ENCODE measurements at regions not wholly inside any gene's neighbourhood (a gene's known extent, or its start where the extent isn't known, plus 50 kb on each side); places are given as distances from the start of the nearest gene placed in this dataset.

DNA sequence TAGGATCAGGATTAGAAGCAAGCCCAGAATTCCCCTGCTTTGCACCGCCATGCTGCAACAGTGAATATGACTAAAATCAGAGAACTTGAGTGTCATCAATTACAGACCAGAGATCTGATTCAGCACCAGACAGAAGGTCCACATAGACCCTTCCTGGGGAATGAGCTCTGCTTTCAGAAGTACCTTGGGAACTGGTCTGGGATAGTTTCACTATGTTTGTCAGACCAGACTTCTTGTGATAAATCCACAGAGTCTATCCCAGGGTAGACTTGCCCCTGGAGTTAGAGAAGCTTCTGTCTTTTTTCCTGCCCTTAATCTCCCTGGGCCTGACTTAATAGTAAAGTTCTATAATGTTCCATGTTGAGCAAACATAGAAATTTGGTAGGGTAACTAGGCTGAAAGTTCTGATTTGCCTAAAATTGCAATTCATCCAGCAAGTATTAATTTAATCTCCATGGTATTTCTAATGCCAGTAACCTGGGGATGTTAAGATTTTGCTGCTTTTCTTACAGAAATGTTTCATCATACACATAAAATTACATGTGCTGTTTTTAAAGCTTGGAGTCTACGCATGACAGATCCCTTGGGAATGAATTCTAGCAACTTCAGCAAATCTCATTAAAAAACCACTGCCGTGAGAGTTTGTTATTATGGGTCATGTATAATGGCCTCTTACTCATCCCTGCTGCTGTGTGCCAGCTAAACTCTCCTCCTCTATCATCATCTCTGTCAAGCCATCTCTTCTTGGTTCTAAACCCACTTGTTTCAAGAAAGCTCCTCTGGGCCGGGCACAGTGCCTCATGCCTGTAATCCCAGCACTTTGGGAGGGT lies 61.3 kb upstream of the METAP2 start:
- TF ChIP-seq CTCF (IDR thresholded peaks at IDR 0.05) (no peak), POLR2A (IDR thresholded peaks at IDR 0.05) (no peak)
